ENCODE measurements at regions not wholly inside any gene's neighbourhood (a gene's known extent, or its start where the extent isn't known, plus 50 kb on each side); places are given as distances from the start of the nearest gene placed in this dataset.

- TF ChIP-seq CHD7 (IDR thresholded peaks at IDR 0.05; ENCODE audit: insufficient replicate concordance, low read length) (no peak), RBBP5 (IDR thresholded peaks at IDR 0.05; ENCODE audit: borderline replicate concordance, low read depth, low read length) (no peak), JUND (IDR thresholded peaks at IDR 0.05; ENCODE audit: low read length) (no peak), EZH2 (IDR thresholded peaks at IDR 0.05; ENCODE audit: low read depth, low read length, severe bottlenecking) (no peak), EP300 (IDR thresholded peaks at IDR 0.05; ENCODE audit: borderline replicate concordance in 1 of 2, low read depth in 2 of 2, low read length in 2 of 2) (no peak), POLR2AphosphoS5 (IDR thresholded peaks at IDR 0.05; ENCODE audit: low read depth, low read length) (no peak), SIRT6 (IDR thresholded peaks at IDR 0.05; ENCODE audit: low read length) (no peak)
- TF ChIP-seq, protein P1, sequence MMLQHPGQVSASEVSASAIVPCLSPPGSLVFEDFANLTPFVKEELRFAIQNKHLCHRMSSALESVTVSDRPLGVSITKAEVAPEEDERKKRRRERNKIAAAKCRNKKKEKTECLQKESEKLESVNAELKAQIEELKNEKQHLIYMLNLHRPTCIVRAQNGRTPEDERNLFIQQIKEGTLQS (IDR thresholded peaks at IDR 0.05; ENCODE audit: insufficient read depth, low read depth, low read length) = no peak
Measured at GRCh38 chr20:6704132-6704861, 63.2 kb upstream of the BMP2 start (continued).
